Activated CD4-positive, alpha-beta T cell treated with anti-CD3 and anti-CD28 coated beads, Interleukin-2, amount 50 U/mL, for 4 hours (primary cell): ENCODE measurements at regions not wholly inside any gene's neighbourhood (a gene's known extent, or its start where the extent isn't known, plus 50 kb on each side); places are given as distances from the start of the nearest gene placed in this dataset.
A peak's percentile ranks its signal among the peaks of the same experiment; 100 is the strongest.
"Not testable (repeated sequence)": the region's sequence is repeated elsewhere in the genome, so short reads cannot be mapped to it uniquely, and the experiment has no call there.

Source experiments
- DNase-seq, 2 experiments: peaks; one replicate each; pipeline ENCODE4 v3.0.0-alpha.2; 2020

- not testable (repeated sequence) for DNase-seq
These were observed 4424.6 kb upstream of the TPTE start for GRCh38 chr21:6096560-6097424.

GRCh38 chr21:6097736-6098135, 4423.6 kb upstream of the TPTE start:
- DNase-seq = not testable (repeated sequence)

GRCh38 chr21:6098191-6098935, 4423.0 kb upstream of the TPTE start:
- DNase-seq = not testable (repeated sequence)

GRCh38 chr21:6101588-6101987, 4419.8 kb upstream of the TPTE start:
- DNase-seq = not testable (repeated sequence)

- DNase-seq = not testable (repeated sequence)
These were observed 4416.8 kb upstream of the TPTE start for GRCh38 chr21:6104546-6104945.

GRCh38 chr21:6106686-6107567, 4414.5 kb upstream of the TPTE start:
- DNase-seq = not testable (repeated sequence)

- not testable (repeated sequence) for DNase-seq
These were observed 4412.5 kb upstream of the TPTE start for GRCh38 chr21:6108894-6109293.

- DNase-seq = not testable (repeated sequence)
These were observed 4411.6 kb upstream of the TPTE start for GRCh38 chr21:6109774-6110173.

GRCh38 chr21:6110716-6111343, 4410.6 kb upstream of the TPTE start:
- not testable (repeated sequence) for DNase-seq

- DNase-seq = peak; percentile 4 to 7
These were observed 4410.0 kb upstream of the TPTE start for GRCh38 chr21:6111354-6111753.

GRCh38 chr21:6118336-6118735, 4403.0 kb upstream of the TPTE start:
- not testable (repeated sequence) for DNase-seq

GRCh38 chr21:6120863-6121262, 4400.5 kb upstream of the TPTE start:
- DNase-seq = not testable (repeated sequence)

GRCh38 chr21:6122629-6123028, 4398.8 kb upstream of the TPTE start:
- DNase-seq = not testable (repeated sequence)

GRCh38 chr21:6123224-6123623, 4398.2 kb upstream of the TPTE start:
- not testable (repeated sequence) for DNase-seq

GRCh38 chr21:6125549-6126240, 4395.7 kb upstream of the TPTE start:
- DNase-seq = not testable (repeated sequence)

- DNase-seq = not testable (repeated sequence)
These were observed 4394.2 kb upstream of the TPTE start for GRCh38 chr21:6126976-6127732.

- not testable (repeated sequence) for DNase-seq
These were observed 4390.6 kb upstream of the TPTE start for GRCh38 chr21:6130734-6131133.

- not testable (repeated sequence) for DNase-seq
These were observed 4388.0 kb upstream of the TPTE start for GRCh38 chr21:6133373-6133772.

GRCh38 chr21:6133852-6134630, 4387.3 kb upstream of the TPTE start:
- not testable (repeated sequence) for DNase-seq

GRCh38 chr21:6136732-6137131, 4384.7 kb upstream of the TPTE start:
- DNase-seq = not testable (repeated sequence)
